HepG2 (cell line): ENCODE measurements at regions not wholly inside any gene's neighbourhood (a gene's known extent, or its start where the extent isn't known, plus 50 kb on each side); places are given as distances from the start of the nearest gene placed in this dataset.

Experiments
- ATAC-seq: fragments of 200-7000 bp; cut with Tn5 transposase; 3 replicates; pipeline ENCODE4 v1.9.1; 2020; ENCODE audit warnings: mild to moderate bottlenecking, moderate library complexity
- BruUV-seq: library from RNA; stranded (reverse); fragments of 400-500 nt; replicated peaks from 2 replicates; lab custom pipeline; 2021; lab: Mats Ljungman, UMichigan
- CTCF ChIA-PET: fragments of 300-600 bp; formaldehyde crosslinking; extraction: SDS; loops from one replicate; lab custom pipeline; 2021; ENCODE audit warnings: low total read pairs, inconsistent platforms, low intra/inter-chr PET ratio; lab: Yijun Ruan, JAX
- POLR2A ChIA-PET: fragments of 350-600 bp; sonication (Branson Sonifier 250); formaldehyde crosslinking; loops from one replicate; lab custom pipeline; 2020; ENCODE audit warnings: antibody characterized with exemption, inconsistent platforms; lab: Yijun Ruan, JAX
- DNase-seq: peaks from one replicate; pipeline ENCODE4 v3.0.0-alpha.2; 2015; ENCODE audit warnings: low spot score
- FAIRE-seq: peaks from 3 replicates; lab custom pipeline; 2011; peaks lifted over from hg19 to GRCh38; lab: Jason Lieb, UNC
- H2AFZ ChIP-seq: one replicate; pipeline ENCODE4 v1.6.1; 2011; ENCODE audit warnings: low read length, inconsistent platforms
- H3K27ac ChIP-seq: fragments of 300-600 bp; 3 replicates; pipeline ENCODE4 v1.8.0; 2011; ENCODE audit warnings: mixed run types, mild to moderate bottlenecking, mixed read lengths, low read length, inconsistent platforms; ENCODE audit not compliant: insufficient read depth; ENCODE audit errors: extremely low read length
- H3K27me3 ChIP-seq, 2 experiments: fragments of 200-600 bp in 1 of 2; 2 replicates in 1 of 2; 3 replicates in 1 of 2; pipeline versions ENCODE4 v1.6.0 to v1.8.0; 2011; ENCODE audit warnings: low read length in 2 of 2, mild to moderate bottlenecking in 2 of 2, moderate library complexity in 2 of 2, inconsistent platforms in 1 of 2; ENCODE audit not compliant: insufficient read depth in 2 of 2, control insufficient read depth in 1 of 2
- H3K36me3 ChIP-seq, 2 experiments: fragments of 200-600 bp in 1 of 2; replicated peaks in 1 of 2; 2 replicates in 1 of 2; 3 replicates in 1 of 2; pipeline versions ENCODE4 v1.5.1 to v1.8.0; 2011; ENCODE audit warnings: low read length in 2 of 2, inconsistent platforms in 1 of 2; ENCODE audit not compliant: insufficient read depth in 2 of 2, control insufficient read depth in 1 of 2
- H3K4me1 ChIP-seq: 2 replicates; pipeline ENCODE4 v1.5.1; 2012; ENCODE audit warnings: low read length, inconsistent platforms; ENCODE audit not compliant: insufficient read depth
- H3K4me2 ChIP-seq: 2 replicates; pipeline ENCODE4 v1.6.0; 2011; ENCODE audit warnings: low read depth, low read length, inconsistent platforms
- H3K4me3 ChIP-seq, 3 experiments: fragments of 200-600 bp in 1 of 3; sonication (generic), shearing (Covaris generic) in 1 of 3; replicated peaks in 1 of 3; 2 replicates each; pipeline ENCODE4 v1.5.1; 2011 to 2016; ENCODE audit warnings: low read length in 3 of 3, inconsistent platforms in 2 of 3, low read depth in 2 of 3, mild to moderate bottlenecking in 2 of 3, control low read depth in 1 of 3, mixed read lengths in 1 of 3; ENCODE audit not compliant: insufficient read depth in 1 of 3
- H3K79me2 ChIP-seq: one replicate; pipeline ENCODE4 v1.6.1; 2011; ENCODE audit warnings: low read length, inconsistent platforms; ENCODE audit not compliant: insufficient read depth
- H3K9ac ChIP-seq: 2 replicates; pipeline ENCODE4 v1.6.0; 2011; ENCODE audit warnings: mild to moderate bottlenecking, low read depth, low read length, inconsistent platforms; ENCODE audit not compliant: insufficient read depth
- H3K9me3 ChIP-seq: 2 replicates; pipeline ENCODE4 v1.5.1; 2012; ENCODE audit warnings: mild to moderate bottlenecking, low read length
- H4K20me1 ChIP-seq: 2 replicates; pipeline ENCODE4 v1.6.0; 2011; ENCODE audit warnings: inconsistent platforms, mild to moderate bottlenecking, low read length, moderate library complexity; ENCODE audit not compliant: insufficient read depth
- MAFF ChIP-seq: IDR thresholded peaks from 2 replicates; pipeline ENCODE4 v1.6.1; 2011; ENCODE audit warnings: low read depth, low read length, improper control_type of control experiment
- MXD3 ChIP-seq: IDR thresholded peaks from 2 replicates; pipeline ENCODE4 v1.6.1; 2016; ENCODE audit warnings: mild to moderate bottlenecking, missing biosample characterization, missing genetic modification reagents
- MZF1 ChIP-seq: sonication (generic); formaldehyde crosslinking; IDR thresholded peaks from 2 replicates; pipeline ENCODE4 v1.8.1; 2023; ENCODE audit warnings: mild to moderate bottlenecking, missing genetic modification reagents, borderline replicate concordance
- NR2F6 ChIP-seq, 2 experiments: IDR thresholded peaks; 2 replicates each; pipeline ENCODE4 v1.6.1; 2016; ENCODE audit warnings: antibody characterized with exemption in 1 of 2, mild to moderate bottlenecking in 1 of 2
- SNRNP70 ChIP-seq: fragments of 200-400 bp; formaldehyde crosslinking; IDR thresholded peaks from 2 replicates; pipeline ENCODE4 v1.6.1; 2017; ENCODE audit warnings: mild to moderate bottlenecking, low read depth, low read length, moderate library complexity
- SRY ChIP-seq: sonication (generic); formaldehyde crosslinking; IDR thresholded peaks from 2 replicates; pipeline ENCODE4 v1.8.0; 2022; ENCODE audit warnings: mild to moderate bottlenecking, missing genetic modification reagents
- SSRP1 ChIP-seq: IDR thresholded peaks from 2 replicates; pipeline ENCODE4 v1.6.1; 2016; ENCODE audit warnings: control low read depth
- TFE3 ChIP-seq: IDR thresholded peaks from 2 replicates; pipeline ENCODE4 v1.6.1; 2016
- TRIM24 ChIP-seq: sonication (generic); formaldehyde crosslinking; IDR thresholded peaks from 2 replicates; pipeline ENCODE4 v1.8.0; 2022; ENCODE audit warnings: mild to moderate bottlenecking, missing genetic modification reagents
- ZBTB14 ChIP-seq: sonication (generic); formaldehyde crosslinking; IDR thresholded peaks from 2 replicates; pipeline ENCODE4 v1.4.0; 2020; ENCODE audit warnings: missing genetic modification reagents
- ZFP1 ChIP-seq: IDR thresholded peaks from 2 replicates; pipeline ENCODE4 v1.6.1; 2016
- ZNF232 ChIP-seq: sonication (generic); formaldehyde crosslinking; IDR thresholded peaks from 2 replicates; pipeline ENCODE4 v1.4.0; 2020; ENCODE audit warnings: missing genetic modification reagents, borderline replicate concordance
- ZNF264 ChIP-seq: sonication (generic); formaldehyde crosslinking; IDR thresholded peaks from 2 replicates; pipeline ENCODE4 v1.4.0; 2020; ENCODE audit warnings: missing genetic modification reagents
- ZNF674 ChIP-seq: sonication (generic); formaldehyde crosslinking; IDR thresholded peaks from 2 replicates; pipeline ENCODE4 v1.5.0; 2020; ENCODE audit warnings: low read depth, mild to moderate bottlenecking, missing genetic modification reagents
- ZNF772 ChIP-seq: sonication (generic); formaldehyde crosslinking; IDR thresholded peaks from 2 replicates; pipeline ENCODE4 v1.5.0; 2020; ENCODE audit warnings: mild to moderate bottlenecking, missing genetic modification reagents
- ZSCAN9 ChIP-seq: IDR thresholded peaks from 2 replicates; pipeline ENCODE4 v1.6.1; 2016; ENCODE audit warnings: borderline replicate concordance
- WGBS: methylation state at CpG from one replicate; pipeline ENCODE4 v1.1.6; 2017; ENCODE audit warnings: low lambda C conversion rate; 5-methylcytosine and 5-hydroxymethylcytosine counted together
- in situ Hi-C: cut with HindIII; loops from 2 replicates; pipeline ENCODE4 v1.10.0; 2017; ENCODE audit warnings: low pct_unique_long_range_greater_than_20kb; ENCODE audit not compliant: extremely low pct_ligation_motif_present
- intact Hi-C: fragments of 100-400 bp; cut with micrococcal nuclease; formaldehyde crosslinking; loops from one replicate; pipeline ENCODE4 v1.10.0; 2022; ENCODE audit not compliant: unreplicated experiment
- TF ChIP-seq, protein P1 (sequence below): sonication (generic); formaldehyde crosslinking; IDR thresholded peaks from 2 replicates; pipeline ENCODE4 v1.4.0; 2020; ENCODE audit warnings: missing genetic modification reagents, borderline replicate concordance

GRCh38 chr3:82505079-82505756 is 743.8 kb upstream of the GBE1 start (continued):
- TF ChIP-seq SSRP1 (CRISPR knock-in tag) (no peak), MZF1 (CRISPR knock-in tag) (no peak)

- Histone ChIP-seq H3K79me2 (no peaks in the 10 kb centered on the region), H3K4me2 (no peak overlapping the region), H3K27ac (no peak overlapping the region), H3K9ac (no peak overlapping the region), H3K27me3 (no peaks in the 10 kb centered on the region), H3K36me3 (no peaks in the 10 kb centered on the region), H3K9me3 (no peaks in the 10 kb centered on the region), H3K4me3 (no peak overlapping the region), H4K20me1 (no peaks in the 10 kb centered on the region), H3K4me1 (no peaks in the 10 kb centered on the region), H2AFZ (no peak overlapping the region)
- no peak for FAIRE-seq
- 0% methylated on average over 5 of the region's 11 CpGs for WGBS
- in situ Hi-C loops: no loop called here
- intact Hi-C loops: loop anchor here (5.0 kb wide), 1 partner anchor 1024 kb away; no protein-coding TSS in a partner anchor
- ChIA-PET POLR2A (no interaction called here), CTCF (no interaction called here)
- ATAC-seq: no peak
- BruUV-seq: no TSS peak
- no peak for DNase-seq
- no peak for TF ChIP-seq NR2F6 (IDR thresholded peaks at IDR 0.05)
- TF ChIP-seq NR2F6 (CRISPR knock-in tag; IDR thresholded peaks at IDR 0.05): no peak
- TF ChIP-seq SNRNP70: no peak
- TF ChIP-seq MAFF: no peak
- no peak for TF ChIP-seq SRY (CRISPR knock-in tag)
- no peak for TF ChIP-seq ZNF264 (CRISPR knock-in tag)
- TF ChIP-seq TRIM24: no peak
- no peak for TF ChIP-seq ZNF772 (CRISPR knock-in tag)
- TF ChIP-seq, protein P1, sequence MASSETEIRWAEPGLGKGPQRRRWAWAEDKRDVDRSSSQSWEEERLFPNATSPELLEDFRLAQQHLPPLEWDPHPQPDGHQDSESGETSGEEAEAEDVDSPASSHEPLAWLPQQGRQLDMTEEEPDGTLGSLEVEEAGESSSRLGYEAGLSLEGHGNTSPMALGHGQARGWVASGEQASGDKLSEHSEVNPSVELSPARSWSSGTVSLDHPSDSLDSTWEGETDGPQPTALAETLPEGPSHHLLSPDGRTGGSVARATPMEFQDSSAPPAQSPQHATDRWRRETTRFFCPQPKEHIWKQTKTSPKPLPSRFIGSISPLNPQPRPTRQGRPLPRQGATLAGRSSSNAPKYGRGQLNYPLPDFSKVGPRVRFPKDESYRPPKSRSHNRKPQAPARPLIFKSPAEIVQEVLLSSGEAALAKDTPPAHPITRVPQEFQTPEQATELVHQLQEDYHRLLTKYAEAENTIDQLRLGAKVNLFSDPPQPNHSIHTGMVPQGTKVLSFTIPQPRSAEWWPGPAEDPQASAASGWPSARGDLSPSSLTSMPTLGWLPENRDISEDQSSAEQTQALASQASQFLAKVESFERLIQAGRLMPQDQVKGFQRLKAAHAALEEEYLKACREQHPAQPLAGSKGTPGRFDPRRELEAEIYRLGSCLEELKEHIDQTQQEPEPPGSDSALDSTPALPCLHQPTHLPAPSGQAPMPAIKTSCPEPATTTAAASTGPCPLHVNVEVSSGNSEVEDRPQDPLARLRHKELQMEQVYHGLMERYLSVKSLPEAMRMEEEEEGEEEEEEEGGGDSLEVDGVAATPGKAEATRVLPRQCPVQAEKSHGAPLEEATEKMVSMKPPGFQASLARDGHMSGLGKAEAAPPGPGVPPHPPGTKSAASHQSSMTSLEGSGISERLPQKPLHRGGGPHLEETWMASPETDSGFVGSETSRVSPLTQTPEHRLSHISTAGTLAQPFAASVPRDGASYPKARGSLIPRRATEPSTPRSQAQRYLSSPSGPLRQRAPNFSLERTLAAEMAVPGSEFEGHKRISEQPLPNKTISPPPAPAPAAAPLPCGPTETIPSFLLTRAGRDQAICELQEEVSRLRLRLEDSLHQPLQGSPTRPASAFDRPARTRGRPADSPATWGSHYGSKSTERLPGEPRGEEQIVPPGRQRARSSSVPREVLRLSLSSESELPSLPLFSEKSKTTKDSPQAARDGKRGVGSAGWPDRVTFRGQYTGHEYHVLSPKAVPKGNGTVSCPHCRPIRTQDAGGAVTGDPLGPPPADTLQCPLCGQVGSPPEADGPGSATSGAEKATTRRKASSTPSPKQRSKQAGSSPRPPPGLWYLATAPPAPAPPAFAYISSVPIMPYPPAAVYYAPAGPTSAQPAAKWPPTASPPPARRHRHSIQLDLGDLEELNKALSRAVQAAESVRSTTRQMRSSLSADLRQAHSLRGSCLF (CRISPR knock-in tag): no peak
- no peak for TF ChIP-seq ZNF674 (CRISPR knock-in tag)
- TF ChIP-seq ZBTB14: no peak
- no peak for TF ChIP-seq TFE3 (CRISPR knock-in tag)
- TF ChIP-seq ZNF232 (CRISPR knock-in tag): no peak
- no peak for TF ChIP-seq ZSCAN9 (CRISPR knock-in tag)
- no peak for TF ChIP-seq ZFP1 (CRISPR knock-in tag)
- TF ChIP-seq MXD3 (CRISPR knock-in tag): no peak
Measured at GRCh38 chr3:82498186-82498585, 736.7 kb upstream of the GBE1 start.
